Lower lobe of right lung (tissue), 2 donors: ENCODE measurements at regions not wholly inside any gene's neighbourhood (a gene's known extent, or its start where the extent isn't known, plus 50 kb on each side); places are given as distances from the start of the nearest gene placed in this dataset.

ENCODE experiments used
- ATAC-seq, 2 donors: fragments of 200-7000 bp; cut with Tn5 transposase; one replicate each; pipeline ENCODE4 v1.9.1; 2020 to 2022; ENCODE audit warnings: mild to moderate bottlenecking in 2 of 2, moderate library complexity in 2 of 2
- DNase-seq: peaks from one replicate; pipeline ENCODE4 v3.0.0-alpha.2; 2020
- H3K27ac ChIP-seq: fragments of 200-600 bp; one replicate; pipeline ENCODE4 v1.8.0; 2022
- H3K27me3 ChIP-seq: fragments of 200-600 bp; one replicate; pipeline ENCODE4 v1.8.0; 2022; ENCODE audit warnings: low read depth
- H3K36me3 ChIP-seq: fragments of 200-600 bp; one replicate; pipeline ENCODE4 v1.8.0; 2022; ENCODE audit warnings: mild to moderate bottlenecking
- H3K4me1 ChIP-seq: fragments of 200-600 bp; one replicate; pipeline ENCODE4 v1.8.0; 2022
- H3K4me3 ChIP-seq: fragments of 200-600 bp; one replicate; pipeline ENCODE4 v1.8.0; 2022; ENCODE audit warnings: mild to moderate bottlenecking
- H3K9me3 ChIP-seq: fragments of 200-600 bp; one replicate; pipeline ENCODE4 v1.8.0; 2022
- CTCF ChIP-seq: fragments of 200-600 bp; IDR thresholded peaks from one replicate; pipeline ENCODE4 v1.8.0; 2022; ENCODE audit warnings: antibody characterized with exemption, mild to moderate bottlenecking
- intact Hi-C: fragments of 100-400 bp; cut with DNase I; formaldehyde crosslinking; loops from one replicate; pipeline ENCODE4 v1.11.0; 2022
- donor health status: DM: no; HTN: yes; CAD: no; lungs with severe emphysema.

- TF ChIP-seq CTCF, result no peak
- H3K36me3 ChIP-seq, result no peaks in the 10 kb centered on the region
- no peak overlapping the region for H3K27ac ChIP-seq
- no peaks in the 10 kb centered on the region for H3K9me3 ChIP-seq
- no peak for ATAC-seq
- intact Hi-C loops, result no loop called here
- no peak overlapping the region for H3K4me3 ChIP-seq
- no peak for DNase-seq
- no peaks in the 10 kb centered on the region for H3K4me1 ChIP-seq
- no peaks in the 10 kb centered on the region for H3K27me3 ChIP-seq
Measured at GRCh38 chr1:170284951-170285350, 139.2 kb downstream of the NTMT2 start.

- intact Hi-C loops, result no loop called here
- ATAC-seq (no peak), DNase-seq (no peak)
- Histone ChIP-seq H3K4me3 (no peak overlapping the region), H3K27me3 (no peaks in the 10 kb centered on the region), H3K4me1 (no peaks in the 10 kb centered on the region), H3K27ac (no peak overlapping the region), H3K9me3 (no peaks in the 10 kb centered on the region), H3K36me3 (no peaks in the 10 kb centered on the region)
- TF ChIP-seq CTCF, result no peak
Measured at GRCh38 chr1:170288155-170288554, 142.4 kb downstream of the NTMT2 start.

GRCh38 chr1:170290276-170290675 is 144.5 kb downstream of the NTMT2 start:
- H3K36me3 ChIP-seq, result no peaks in the 10 kb centered on the region
- no peak for TF ChIP-seq CTCF
- no peaks in the 10 kb centered on the region for H3K4me1 ChIP-seq
- no peaks in the 10 kb centered on the region for H3K9me3 ChIP-seq
- ATAC-seq, result no peak
- no peak for DNase-seq
- intact Hi-C loops, result no loop called here
- no peaks in the 10 kb centered on the region for H3K27me3 ChIP-seq
- no peak overlapping the region for H3K27ac ChIP-seq
- no peak overlapping the region for H3K4me3 ChIP-seq

- no peak for DNase-seq
- no peak for TF ChIP-seq CTCF
- H3K36me3 ChIP-seq, result no peaks in the 10 kb centered on the region
- no peak overlapping the region for H3K4me3 ChIP-seq
- H3K9me3 ChIP-seq, result no peaks in the 10 kb centered on the region
- H3K4me1 ChIP-seq, result no peaks in the 10 kb centered on the region
- no peaks in the 10 kb centered on the region for H3K27me3 ChIP-seq
- no peak overlapping the region for H3K27ac ChIP-seq
- intact Hi-C loops, result no loop called here
- ATAC-seq, result no peak
Measured at GRCh38 chr1:170290991-170291390, 145.2 kb downstream of the NTMT2 start.

- H3K4me1 ChIP-seq, result no peaks in the 10 kb centered on the region
- no peak for TF ChIP-seq CTCF
- H3K27ac ChIP-seq, result no peak overlapping the region
- no peaks in the 10 kb centered on the region for H3K27me3 ChIP-seq
- H3K36me3 ChIP-seq, result no peaks in the 10 kb centered on the region
- intact Hi-C loops, result no loop called here
- H3K9me3 ChIP-seq, result no peaks in the 10 kb centered on the region
- DNase-seq (no peak), ATAC-seq (no peak)
- H3K4me3 ChIP-seq, result no peak overlapping the region
Measured at GRCh38 chr1:170291516-170291915, 145.8 kb downstream of the NTMT2 start.

- no peak for ATAC-seq
- no peak for DNase-seq
Measured at GRCh38 chr1:170296211-170296610, 150.5 kb downstream of the NTMT2 start.

More at GRCh38 chr1:170296211-170296610, 150.5 kb downstream of the NTMT2 start:
- H3K4me3 ChIP-seq, result no peak overlapping the region
- no peaks in the 10 kb centered on the region for H3K36me3 ChIP-seq
- TF ChIP-seq CTCF, result no peak
- intact Hi-C loops, result no loop called here
- no peak overlapping the region for H3K27ac ChIP-seq
- H3K27me3 ChIP-seq, result no peaks in the 10 kb centered on the region
- H3K9me3 ChIP-seq, result no peaks in the 10 kb centered on the region
- H3K4me1 ChIP-seq, result no peaks in the 10 kb centered on the region
